ENCODE measurements at regions not wholly inside any gene's neighbourhood (a gene's known extent, or its start where the extent isn't known, plus 50 kb on each side); places are given as distances from the start of the nearest gene placed in this dataset.

DNA sequence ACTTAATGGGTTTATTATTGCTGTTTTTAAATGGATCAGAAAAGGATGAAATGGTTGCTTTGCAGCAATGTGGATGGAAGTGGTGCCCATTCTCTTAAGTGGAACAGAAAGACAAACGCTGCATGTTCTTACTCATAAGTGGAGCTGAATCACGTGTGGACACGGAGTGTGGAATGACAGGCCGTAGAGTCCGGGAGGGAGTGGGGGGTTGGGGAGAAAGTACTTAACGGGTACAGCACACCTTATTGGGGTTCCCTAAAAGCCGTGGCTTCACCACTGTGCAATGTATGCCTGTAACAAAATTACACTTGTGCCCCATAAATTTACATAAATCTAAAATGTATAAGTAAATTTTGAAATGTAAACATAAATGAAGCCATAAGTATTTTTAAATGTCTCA is 64.0 kb upstream of the CTDP1 start:
- DNase-seq (ENCODE audit: low spot score) = no peak
- no peaks in the 10 kb centered on the region for H3K79me2 ChIP-seq
- H2AFZ ChIP-seq = no peak overlapping the region
- WGBS (ENCODE audit: low lambda C conversion rate, missing lambda C conversion rate) = 88% methylated on average over 7 of the region's 7 CpGs
- no peaks in the 10 kb centered on the region for H4K20me1 ChIP-seq (ENCODE audit: insufficient read depth, poor library complexity, severe bottlenecking)
- no peaks in the 10 kb centered on the region for H3K9me2 ChIP-seq (replicated peaks; ENCODE audit: insufficient read depth)
- no peak overlapping the region for H3K4me3 ChIP-seq
- no peaks in the 10 kb centered on the region for H3K9me3 ChIP-seq (ENCODE audit: low read depth)
- H3K4me2 ChIP-seq = no peak overlapping the region
- peaks cover 9% of the 10 kb centered on the region for H3K4me1 ChIP-seq (ENCODE audit: insufficient read depth)
- no peak overlapping the region for H3K27ac ChIP-seq
- H3K36me3 ChIP-seq (replicated peaks; ENCODE audit: insufficient read depth, low read depth) = no peaks in the 10 kb centered on the region
- no peaks in the 10 kb centered on the region for H3K27me3 ChIP-seq
- TF ChIP-seq EZH2 (IDR thresholded peaks at IDR 0.05; ENCODE audit: borderline replicate concordance) (no peak), EZH2phosphoT487 (IDR thresholded peaks at IDR 0.05; ENCODE audit: low read depth, severe bottlenecking, unreplicated experiment) (no peak)
- TF ChIP-seq, protein P1, sequence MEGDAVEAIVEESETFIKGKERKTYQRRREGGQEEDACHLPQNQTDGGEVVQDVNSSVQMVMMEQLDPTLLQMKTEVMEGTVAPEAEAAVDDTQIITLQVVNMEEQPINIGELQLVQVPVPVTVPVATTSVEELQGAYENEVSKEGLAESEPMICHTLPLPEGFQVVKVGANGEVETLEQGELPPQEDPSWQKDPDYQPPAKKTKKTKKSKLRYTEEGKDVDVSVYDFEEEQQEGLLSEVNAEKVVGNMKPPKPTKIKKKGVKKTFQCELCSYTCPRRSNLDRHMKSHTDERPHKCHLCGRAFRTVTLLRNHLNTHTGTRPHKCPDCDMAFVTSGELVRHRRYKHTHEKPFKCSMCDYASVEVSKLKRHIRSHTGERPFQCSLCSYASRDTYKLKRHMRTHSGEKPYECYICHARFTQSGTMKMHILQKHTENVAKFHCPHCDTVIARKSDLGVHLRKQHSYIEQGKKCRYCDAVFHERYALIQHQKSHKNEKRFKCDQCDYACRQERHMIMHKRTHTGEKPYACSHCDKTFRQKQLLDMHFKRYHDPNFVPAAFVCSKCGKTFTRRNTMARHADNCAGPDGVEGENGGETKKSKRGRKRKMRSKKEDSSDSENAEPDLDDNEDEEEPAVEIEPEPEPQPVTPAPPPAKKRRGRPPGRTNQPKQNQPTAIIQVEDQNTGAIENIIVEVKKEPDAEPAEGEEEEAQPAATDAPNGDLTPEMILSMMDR (IDR thresholded peaks at IDR 0.05; ENCODE audit: poor library complexity) = no peak

DNA sequence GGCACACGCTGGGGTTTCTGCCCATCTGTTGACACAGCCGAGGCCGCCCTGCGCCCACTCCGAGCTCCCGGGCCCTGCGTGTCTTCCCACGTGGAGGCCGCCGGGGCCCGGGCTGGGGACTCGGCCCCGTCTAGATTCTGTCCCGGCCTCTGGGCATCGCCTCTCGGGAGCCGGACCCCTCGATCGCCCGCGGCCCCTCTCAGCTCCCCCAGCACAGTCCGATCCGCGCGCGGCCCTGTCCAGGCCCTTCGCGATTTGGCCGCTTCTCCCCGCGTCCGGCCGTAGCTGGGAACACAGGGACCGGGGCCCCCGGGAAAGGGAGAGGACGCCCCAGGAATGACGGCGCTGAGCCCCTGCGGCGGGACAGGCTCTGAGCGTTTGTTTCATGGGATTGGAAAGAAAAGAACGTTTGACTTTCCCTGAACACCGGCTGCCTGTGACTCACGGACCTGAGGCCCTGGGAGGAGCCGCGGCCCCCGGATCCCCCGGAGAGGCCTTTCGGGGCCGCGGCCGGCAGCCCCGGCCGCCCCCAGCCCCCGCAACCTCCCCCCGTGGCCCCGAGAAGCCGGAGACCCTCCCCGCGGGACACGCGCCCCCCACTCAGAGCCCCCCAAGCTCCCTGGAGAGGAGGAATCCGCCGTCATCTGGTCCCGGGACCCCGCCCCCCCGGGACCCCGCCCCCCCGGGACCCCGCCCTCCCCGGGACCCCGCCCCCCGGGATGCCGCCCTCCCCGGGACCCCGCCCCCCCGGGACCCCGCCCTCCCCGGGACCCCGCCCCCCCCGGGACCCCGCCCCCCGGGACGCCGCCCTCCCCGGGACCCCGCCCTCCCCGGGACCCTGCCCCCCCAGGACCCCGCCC is 62.7 kb upstream of the CTDP1 start:
- no peak for TF ChIP-seq EZH2phosphoT487 (IDR thresholded peaks at IDR 0.05; ENCODE audit: low read depth, severe bottlenecking, unreplicated experiment)
- TF ChIP-seq, protein P1 (IDR thresholded peaks at IDR 0.05; ENCODE audit: poor library complexity) = no peak
- TF ChIP-seq EZH2 (IDR thresholded peaks at IDR 0.05; ENCODE audit: borderline replicate concordance) = no peak
- Histone ChIP-seq H4K20me1 (ENCODE audit: insufficient read depth, poor library complexity, severe bottlenecking) (no peaks in the 10 kb centered on the region), H3K36me3 (replicated peaks; ENCODE audit: insufficient read depth, low read depth) (no peaks in the 10 kb centered on the region), H3K9me3 (ENCODE audit: low read depth) (no peaks in the 10 kb centered on the region), H3K9me2 (replicated peaks; ENCODE audit: insufficient read depth) (no peaks in the 10 kb centered on the region), H3K79me2 (no peaks in the 10 kb centered on the region), H3K4me2 (peak overlapping the region; percentile 66), H3K4me1 (ENCODE audit: insufficient read depth) (no peaks in the 10 kb centered on the region), H3K27me3 (no peaks in the 10 kb centered on the region), H3K4me3 (no peak overlapping the region), H2AFZ (peak overlapping the region; percentile 47), H3K27ac (no peak overlapping the region)
- 66% methylated on average over 36 of the region's 89 CpGs for WGBS (ENCODE audit: low lambda C conversion rate, missing lambda C conversion rate)
- DNase-seq (ENCODE audit: low spot score) = peak; percentile 38

DNA sequence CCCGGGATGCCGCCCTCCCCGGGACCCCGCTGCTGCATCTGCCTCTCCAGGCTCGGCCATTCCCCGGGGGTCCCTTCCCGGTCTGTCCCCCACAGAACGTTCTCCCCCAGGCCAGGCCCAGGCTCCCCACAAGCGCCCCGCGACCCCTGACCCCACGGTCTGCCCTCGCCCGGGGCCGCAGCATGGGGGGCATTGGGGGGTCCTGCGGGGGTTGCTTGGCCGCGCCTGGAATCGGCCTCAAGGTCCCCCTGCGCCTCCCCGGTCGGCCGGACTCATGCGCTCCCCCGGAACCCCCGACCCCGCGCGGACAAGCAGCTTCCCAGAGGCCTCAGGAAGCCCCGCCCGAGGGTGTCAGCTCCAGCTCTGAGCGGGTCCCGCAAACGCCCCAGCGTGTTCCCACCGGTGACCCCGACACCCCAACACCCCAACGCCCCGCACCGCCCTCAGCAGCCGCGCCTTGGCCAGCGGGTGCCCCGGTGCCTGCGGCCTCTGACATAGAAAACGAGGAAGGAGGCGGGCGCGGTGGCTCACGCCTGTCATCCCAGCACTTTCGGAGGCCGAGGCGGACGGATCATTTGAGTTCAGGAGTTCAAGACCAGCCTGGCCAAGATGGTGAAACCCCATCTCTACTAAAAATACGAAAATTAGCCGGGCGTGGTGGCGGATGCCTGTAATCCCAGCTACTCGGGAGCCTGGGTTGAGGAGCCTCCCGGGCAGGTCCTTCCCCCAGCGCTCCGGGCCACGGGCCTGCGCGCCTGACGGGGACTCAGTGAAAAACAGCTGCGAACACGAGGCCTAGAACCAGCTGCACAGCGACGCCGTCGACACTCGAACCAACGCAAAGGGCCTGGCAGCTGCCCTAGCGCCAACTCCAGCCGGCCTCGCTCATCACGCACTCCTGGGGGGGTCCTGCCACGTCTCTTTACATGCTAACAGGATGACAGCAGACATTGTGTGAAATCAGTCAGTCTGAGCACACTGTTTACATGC is 61.8 kb upstream of the CTDP1 start:
- DNase-seq (ENCODE audit: low spot score) = no peak
- H4K20me1 ChIP-seq (ENCODE audit: insufficient read depth, poor library complexity, severe bottlenecking) = no peaks in the 10 kb centered on the region
- H3K4me2 ChIP-seq = no peak overlapping the region
- no peaks in the 10 kb centered on the region for H3K9me3 ChIP-seq (ENCODE audit: low read depth)
- H3K4me1 ChIP-seq (ENCODE audit: insufficient read depth) = no peaks in the 10 kb centered on the region
- no peaks in the 10 kb centered on the region for H3K9me2 ChIP-seq (replicated peaks; ENCODE audit: insufficient read depth)
- 94% methylated on average over 32 of the region's 79 CpGs for WGBS (ENCODE audit: low lambda C conversion rate, missing lambda C conversion rate)
- no peak overlapping the region for H2AFZ ChIP-seq
- no peaks in the 10 kb centered on the region for H3K79me2 ChIP-seq
- H3K36me3 ChIP-seq (replicated peaks; ENCODE audit: insufficient read depth, low read depth) = no peaks in the 10 kb centered on the region
- no peak overlapping the region for H3K4me3 ChIP-seq
- no peaks in the 10 kb centered on the region for H3K27me3 ChIP-seq
- TF ChIP-seq, protein P1 (IDR thresholded peaks at IDR 0.05; ENCODE audit: poor library complexity) = no peak
- H3K27ac ChIP-seq = no peak overlapping the region
